GM18858 (cell line): ENCODE measurements at regions not wholly inside any gene's neighbourhood (a gene's known extent, or its start where the extent isn't known, plus 50 kb on each side); places are given as distances from the start of the nearest gene placed in this dataset.
A peak's percentile ranks its signal among the peaks of the same experiment; 100 is the strongest.
"Not testable (repeated sequence)": the region's sequence is repeated elsewhere in the genome, so short reads cannot be mapped to it uniquely, and the experiment has no call there.

Experiments
- ATAC-seq: cut with Tn5 transposase; IDR thresholded peaks from one replicate; pipeline ENCODE4 v1.9.1; 2021; ENCODE audit not compliant: unreplicated experiment

DNA sequence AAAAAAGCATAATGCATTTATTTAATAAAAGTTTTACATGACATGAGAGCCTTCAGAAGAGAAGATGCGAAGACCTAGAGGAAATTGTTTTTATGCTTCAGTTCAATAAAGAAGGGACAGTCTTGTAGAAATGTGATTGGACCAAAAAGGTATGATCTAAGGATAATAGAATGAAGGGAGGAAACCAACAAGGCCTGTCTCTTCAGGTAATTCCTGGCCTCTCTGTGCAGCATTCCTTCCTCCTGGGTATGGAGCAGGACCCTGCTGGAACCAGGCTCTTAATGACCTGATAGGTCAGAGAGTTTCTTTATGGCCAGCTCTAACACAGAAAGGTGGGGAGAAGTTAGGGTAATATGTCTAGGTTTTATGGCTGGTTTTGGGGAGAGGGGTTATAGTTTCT lies 162.8 kb upstream of the HEY2 start:
- no peak for ATAC-seq

- no peak for ATAC-seq
These were observed 161.5 kb upstream of the HEY2 start for GRCh38 chr6:125587666-125588632.

- ATAC-seq, result not testable (repeated sequence)
These were observed 157.6 kb upstream of the HEY2 start for GRCh38 chr6:125591796-125592195.

GRCh38 chr6:125593746-125594145 lies 155.7 kb upstream of the HEY2 start:
- ATAC-seq, result no peak

- no peak for ATAC-seq
These were observed 153.4 kb upstream of the HEY2 start for GRCh38 chr6:125596020-125596419.

- ATAC-seq, result peak; percentile 68
These were observed 151.8 kb upstream of the HEY2 start for GRCh38 chr6:125597411-125598253.

DNA sequence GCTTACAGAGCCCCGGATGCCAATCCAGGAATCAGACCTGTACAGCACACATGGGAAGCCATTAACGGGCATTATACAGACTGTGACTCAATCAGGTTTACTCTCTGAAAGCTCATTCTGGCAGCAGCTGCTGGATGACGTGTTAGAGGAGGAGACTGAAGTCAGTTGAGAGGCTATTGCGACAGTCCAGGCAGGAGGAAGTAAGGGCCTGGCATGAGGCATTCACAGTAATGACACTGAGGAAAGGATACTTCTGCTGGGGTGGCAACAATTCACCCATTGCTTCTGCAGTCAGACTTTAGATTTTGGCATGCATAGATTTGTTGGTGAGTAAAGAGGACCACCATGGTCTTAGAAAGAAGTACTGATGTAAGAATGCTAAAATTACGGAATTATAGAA lies 151.0 kb upstream of the HEY2 start:
- no peak for ATAC-seq

DNA sequence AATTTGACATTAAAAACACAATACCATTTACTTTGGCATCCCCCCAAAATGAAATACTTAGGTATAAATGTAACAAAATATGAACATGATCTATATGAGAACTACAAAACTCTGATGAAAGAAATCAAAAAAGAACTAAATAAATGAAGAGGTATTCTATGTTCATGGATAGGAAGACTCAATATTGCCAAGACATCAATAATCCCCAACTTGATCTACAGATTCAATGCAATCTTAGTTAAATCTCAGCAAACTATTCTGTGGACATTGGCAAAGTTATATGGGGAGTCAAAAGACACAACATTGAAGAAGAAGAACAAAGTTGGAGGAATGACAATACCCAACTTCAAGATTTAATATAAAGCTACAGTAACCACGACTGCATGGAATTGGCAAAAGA lies 145.2 kb upstream of the HEY2 start:
- no peak for ATAC-seq

GRCh38 chr6:125611573-125612344 lies 137.7 kb upstream of the HEY2 start:
- no peak for ATAC-seq

- ATAC-seq, result no peak
These were observed 137.0 kb upstream of the HEY2 start for GRCh38 chr6:125612345-125612846.

GRCh38 chr6:125618629-125619028 lies 130.8 kb upstream of the HEY2 start:
- no peak for ATAC-seq

DNA sequence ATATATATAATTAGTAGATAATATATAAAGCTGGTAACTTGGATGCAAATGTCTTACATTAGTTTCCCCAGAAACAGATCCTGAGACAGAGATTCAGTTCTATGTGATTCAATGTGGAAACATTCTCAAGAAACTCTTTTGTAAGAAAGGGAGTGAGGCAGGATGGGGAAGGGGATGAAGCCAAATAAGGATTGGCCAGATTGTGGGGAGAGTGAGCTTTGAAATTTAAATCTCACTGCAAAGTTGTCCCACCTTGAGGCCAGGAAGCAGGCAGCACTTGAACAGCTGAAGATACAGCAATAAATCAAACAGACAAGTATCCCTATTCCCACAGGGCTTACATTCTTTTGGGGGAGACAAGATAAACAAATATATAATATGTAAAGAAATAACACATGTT lies 126.3 kb upstream of the HEY2 start:
- ATAC-seq, result no peak

DNA sequence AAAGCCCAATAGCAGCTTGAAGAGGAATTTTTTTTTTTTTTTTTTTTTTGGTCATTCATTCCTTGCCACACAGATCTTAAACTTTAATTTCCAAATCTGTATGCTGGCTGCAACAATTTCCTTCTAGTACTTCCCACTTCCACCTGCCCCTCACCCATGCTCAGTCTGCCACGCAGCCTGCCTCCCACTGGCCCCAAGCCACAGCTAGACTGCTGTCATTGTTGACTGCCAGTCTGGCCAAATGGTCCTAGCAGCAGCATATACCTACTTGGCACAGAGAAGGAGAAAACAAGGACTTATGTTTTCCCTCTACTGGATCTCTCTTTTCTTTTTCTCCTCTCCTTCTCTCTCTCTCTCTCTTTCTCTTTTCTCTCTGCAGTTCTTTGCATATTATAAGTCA lies 118.3 kb upstream of the HEY2 start:
- ATAC-seq, result no peak

GRCh38 chr6:125636011-125636410 lies 113.4 kb upstream of the HEY2 start:
- ATAC-seq, result not testable (repeated sequence)

DNA sequence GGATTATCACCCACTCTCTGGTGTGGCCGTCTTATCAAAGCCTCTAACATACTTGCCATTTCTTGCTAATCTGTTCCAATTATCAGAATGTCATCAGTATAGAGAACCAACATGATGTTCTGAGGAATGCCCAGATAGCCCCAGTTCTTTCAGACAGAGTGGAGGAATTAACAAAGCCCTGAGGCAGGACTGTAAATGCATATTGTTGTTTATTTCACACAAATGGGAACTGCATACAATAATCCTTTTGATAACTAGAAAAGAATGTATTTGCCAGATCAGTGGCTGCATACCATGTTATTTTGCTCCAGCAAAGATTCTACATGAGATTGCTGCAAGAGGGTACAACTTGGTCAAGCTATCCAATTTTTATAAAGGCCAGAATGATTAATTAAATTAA lies 112.8 kb upstream of the HEY2 start:
- no peak for ATAC-seq

DNA sequence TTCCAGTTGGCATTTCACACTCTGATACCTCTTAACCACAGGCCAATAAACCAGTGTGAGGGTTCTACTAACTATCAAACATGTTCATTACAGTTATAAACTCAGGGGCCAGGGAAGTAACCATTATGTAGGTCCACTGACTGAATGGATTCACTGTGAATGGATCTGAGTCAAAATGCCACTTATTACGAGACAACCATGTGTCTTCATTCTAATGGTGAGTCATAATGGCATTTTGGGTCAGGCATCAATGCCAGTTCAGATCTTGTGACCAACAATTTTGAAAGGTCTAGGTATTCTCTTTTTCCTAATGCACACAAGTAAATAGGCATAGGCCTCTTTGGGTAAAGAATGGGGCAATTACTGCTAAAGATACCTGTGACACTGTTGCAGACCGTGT lies 112.2 kb upstream of the HEY2 start:
- ATAC-seq, result peak; percentile 71

GRCh38 chr6:125639466-125640020 lies 109.9 kb upstream of the HEY2 start:
- no peak for ATAC-seq

DNA sequence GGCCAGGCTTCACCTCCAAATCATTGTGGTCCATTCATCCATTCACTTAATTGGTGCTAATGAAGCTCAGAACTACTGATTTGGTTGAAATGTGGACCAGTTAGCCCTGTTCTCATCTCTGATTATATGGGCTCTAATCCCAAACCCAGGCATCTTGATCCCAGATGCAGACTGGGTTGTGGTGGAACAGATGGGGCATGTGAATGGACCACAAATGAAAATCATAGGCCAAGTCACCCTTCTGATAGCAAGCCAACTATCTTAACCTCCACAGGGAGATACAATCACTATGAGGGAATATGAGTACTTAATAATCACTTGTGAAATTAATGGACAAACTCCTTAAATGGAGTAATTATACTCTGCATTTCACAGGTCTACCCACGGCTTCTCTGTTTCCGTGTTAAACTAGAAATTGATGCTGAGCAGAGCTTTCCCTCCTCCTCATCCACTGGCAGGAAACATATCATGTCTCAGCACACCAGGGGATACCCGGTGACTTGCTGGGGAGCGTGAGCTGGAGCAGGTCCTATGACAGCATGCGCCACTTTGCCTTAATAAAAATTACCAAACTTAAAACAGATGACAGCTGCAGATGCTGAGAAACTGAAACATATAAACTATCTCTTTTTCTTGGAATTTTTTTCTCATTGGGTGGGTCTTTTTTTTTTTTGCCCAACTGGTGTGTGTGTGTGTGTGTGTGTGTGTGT lies 108.8 kb upstream of the HEY2 start:
- ATAC-seq, result no peak

DNA sequence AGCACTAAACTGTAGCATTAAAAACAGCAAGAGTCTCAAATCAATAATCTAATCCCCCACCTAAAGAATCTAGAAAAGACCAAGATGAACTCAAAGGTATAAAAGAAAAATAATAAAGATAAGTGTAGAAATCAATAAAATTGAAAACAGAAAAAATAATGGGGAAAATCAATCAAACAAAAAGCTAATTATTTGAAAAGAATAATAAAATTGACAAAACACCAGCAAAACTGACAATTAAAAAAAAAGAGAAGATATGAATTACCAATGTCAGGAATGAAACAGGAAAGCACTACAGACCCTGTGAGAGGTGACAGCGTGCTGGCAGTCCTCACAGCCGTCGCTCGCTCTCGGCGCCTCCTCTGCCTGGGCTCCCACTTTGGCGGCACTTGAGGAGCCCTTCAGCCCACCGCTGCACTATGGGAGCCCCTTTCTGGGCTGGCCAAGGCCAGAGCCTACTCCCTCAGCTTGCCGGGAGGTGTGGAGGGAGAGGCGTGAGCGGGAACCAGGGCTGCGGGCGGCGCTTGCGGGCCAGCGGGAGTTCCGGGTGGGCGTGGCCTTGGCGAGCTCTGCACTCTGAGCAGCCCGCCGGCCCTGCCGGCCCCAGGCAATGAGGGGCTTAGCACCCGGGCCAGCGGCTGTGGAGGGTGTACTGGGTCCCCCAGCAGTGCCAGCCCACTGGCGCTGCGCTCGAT lies 105.3 kb upstream of the HEY2 start:
- not testable (repeated sequence) for ATAC-seq
